Inflammatory macrophage treated with lipopolysaccharide for 4 hours (primary cell): ENCODE measurements at regions not wholly inside any gene's neighbourhood (a gene's known extent, or its start where the extent isn't known, plus 50 kb on each side); places are given as distances from the start of the nearest gene placed in this dataset.
"Not testable (repeated sequence)": the region's sequence is repeated elsewhere in the genome, so short reads cannot be mapped to it uniquely, and the experiment has no call there.

Experiments
- DNase-seq: peaks from one replicate; pipeline ENCODE4 v3.0.0-alpha.2; 2020

DNA sequence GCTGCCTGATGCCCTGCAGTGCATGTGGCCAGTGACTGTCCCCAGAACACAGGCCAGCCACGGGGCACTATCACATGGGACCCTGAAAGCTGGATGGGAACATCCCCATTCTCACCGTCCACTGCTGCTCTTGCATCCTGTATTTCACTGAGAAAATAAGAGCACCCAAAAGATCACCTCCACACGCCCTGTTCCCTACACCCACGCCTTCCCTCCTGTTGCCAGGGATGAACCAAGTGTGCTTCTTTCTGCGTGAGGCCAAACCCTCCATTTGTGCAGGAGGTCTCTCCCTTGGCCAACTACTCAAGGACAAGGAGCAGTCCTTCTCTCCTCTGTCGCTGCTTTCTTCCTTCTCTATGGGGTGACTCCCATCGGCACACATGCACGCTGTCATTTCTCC lies 118.3 kb downstream of the LRRC37A3 start:
- not testable (repeated sequence) for DNase-seq

- not testable (repeated sequence) for DNase-seq
Observed at GRCh38 chr17:64800361-64800895, 118.8 kb downstream of the LRRC37A3 start.

GRCh38 chr17:64799543-64800188 lies 119.6 kb downstream of the LRRC37A3 start:
- DNase-seq = not testable (repeated sequence)

DNA sequence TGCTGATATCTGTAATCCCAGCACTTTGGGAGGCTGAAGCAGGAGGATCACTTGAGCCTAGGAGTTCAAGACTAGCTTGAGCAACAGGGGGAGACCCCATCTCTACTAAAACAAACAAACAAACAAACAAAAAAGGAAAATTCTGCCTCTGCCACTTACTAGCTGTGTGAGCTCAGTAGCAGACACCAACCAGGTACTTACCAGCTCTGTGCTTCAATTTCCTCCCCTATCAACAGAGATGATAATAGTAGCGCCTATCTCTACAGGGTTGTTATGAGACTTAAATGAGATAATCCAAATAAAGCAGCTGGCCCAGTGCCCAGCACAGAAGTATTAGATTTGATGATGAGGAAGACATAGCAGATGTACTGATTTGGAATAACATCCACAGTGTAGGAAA lies 120.3 kb downstream of the LRRC37A3 start:
- DNase-seq = not testable (repeated sequence)

DNA sequence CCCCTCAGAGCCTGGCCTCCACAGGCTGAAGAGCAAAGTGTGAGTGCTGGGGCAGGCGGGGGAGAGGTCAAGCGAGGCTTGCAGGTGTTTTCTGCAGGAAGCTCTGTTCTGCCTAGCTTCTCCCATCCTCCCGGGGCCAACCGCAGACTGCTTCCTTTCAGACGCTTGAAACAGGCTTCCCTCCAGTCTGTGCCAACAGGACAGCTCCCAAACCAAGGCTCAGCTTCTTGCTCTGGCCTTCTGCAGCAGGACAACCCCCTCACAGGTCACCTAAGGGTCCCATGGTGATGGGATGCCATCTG lies 120.8 kb downstream of the LRRC37A3 start:
- DNase-seq = not testable (repeated sequence)

GRCh38 chr17:64797746-64798488 lies 121.4 kb downstream of the LRRC37A3 start:
- not testable (repeated sequence) for DNase-seq

- not testable (repeated sequence) for DNase-seq
Observed at GRCh38 chr17:64795342-64795741, 123.9 kb downstream of the LRRC37A3 start.

DNA sequence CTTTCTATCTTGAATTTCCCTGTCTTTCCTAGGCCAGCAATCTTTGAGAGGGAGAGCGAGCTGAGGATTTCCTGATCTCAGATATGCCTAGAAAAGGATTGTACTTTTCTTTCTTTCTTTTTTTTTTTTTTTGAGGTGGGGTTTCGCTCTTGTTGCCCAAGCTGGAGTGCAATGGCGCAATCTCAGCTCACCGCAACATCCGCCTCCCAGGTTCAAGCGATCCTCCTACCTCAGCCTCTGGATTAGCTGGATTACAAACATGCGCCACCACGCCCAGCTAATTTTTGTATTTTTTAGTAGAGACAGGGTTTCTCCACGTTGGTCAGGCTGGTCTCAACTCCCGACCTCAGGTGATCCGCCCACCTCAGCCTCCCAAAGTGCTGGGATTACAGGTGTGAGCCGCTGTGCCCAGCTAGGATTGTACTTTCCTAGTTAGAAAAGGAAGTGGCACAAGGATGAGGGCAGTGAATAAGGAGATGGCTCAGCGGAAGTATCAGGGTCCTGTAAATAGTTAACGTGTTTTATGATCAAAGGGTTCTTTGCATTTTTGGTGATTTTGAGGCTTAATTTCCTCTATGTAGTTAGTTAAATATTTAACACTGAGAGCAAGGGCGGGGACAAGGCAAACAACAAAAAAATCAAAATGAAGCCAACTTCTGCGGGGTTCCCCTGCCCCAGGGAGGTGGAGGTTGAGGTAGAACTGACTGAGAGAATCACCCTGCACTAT lies 124.6 kb downstream of the LRRC37A3 start:
- not testable (repeated sequence) for DNase-seq

- DNase-seq = not testable (repeated sequence)
Observed at GRCh38 chr17:64794113-64794512, 125.2 kb downstream of the LRRC37A3 start.

DNA sequence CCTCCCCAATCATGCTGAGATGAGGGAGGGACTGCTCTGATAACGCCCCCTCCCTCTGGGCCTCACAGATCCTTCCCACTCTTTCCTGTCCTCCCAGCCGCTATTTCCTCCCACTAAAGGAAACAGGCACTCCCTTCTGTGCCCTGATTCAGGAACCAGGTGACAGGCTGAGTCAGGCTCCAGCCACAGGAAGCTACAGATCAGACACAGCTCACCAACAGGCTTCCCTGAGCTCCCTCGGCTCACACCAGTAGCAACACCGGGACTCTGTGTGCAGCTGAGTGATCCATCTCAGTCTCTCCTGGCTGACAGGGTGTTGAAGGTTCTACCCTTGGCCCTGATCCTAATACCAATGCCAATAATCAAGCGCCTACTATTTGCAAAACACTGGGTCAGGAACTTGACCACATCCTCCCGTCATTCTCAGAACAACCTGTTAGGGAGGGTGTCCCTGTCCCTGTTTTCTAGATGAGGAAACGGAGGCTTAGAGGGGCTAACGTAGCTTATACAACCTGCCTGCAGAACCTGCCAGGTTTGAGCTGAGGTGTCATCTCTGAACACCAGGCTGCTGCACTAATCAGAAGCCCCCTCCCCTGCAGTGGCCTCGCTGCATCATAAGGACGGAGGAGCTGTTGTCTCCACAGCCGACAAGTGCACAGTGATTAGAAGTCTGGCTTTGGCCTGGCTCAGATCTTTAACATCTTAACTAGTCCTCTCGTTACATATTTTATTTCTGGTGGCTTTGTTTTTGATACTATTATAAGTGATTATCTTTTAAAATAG lies 126.3 kb downstream of the LRRC37A3 start:
- DNase-seq = peak; percentile 74

DNA sequence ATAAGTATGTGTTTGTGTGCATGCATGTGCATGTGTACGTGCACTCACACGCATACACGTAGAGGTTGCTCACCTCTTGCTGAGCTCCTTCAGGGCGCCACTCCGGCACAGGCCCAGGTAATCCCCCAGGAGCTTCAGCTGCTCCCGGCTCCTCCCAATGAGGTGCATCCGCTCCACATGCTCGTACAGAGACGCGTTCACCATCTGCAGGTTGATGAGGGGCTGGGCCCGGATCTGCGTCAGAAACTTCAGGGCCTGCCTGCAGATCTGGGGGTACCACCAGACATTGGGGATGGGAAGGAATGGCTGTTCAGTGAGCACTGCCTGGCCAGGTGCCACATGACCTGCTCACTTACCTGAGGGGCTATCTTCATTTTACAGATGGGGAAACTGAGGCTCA lies 127.0 kb downstream of the LRRC37A3 start:
- not testable (repeated sequence) for DNase-seq

- not testable (repeated sequence) for DNase-seq
Observed at GRCh38 chr17:64791691-64792090, 127.6 kb downstream of the LRRC37A3 start.

DNA sequence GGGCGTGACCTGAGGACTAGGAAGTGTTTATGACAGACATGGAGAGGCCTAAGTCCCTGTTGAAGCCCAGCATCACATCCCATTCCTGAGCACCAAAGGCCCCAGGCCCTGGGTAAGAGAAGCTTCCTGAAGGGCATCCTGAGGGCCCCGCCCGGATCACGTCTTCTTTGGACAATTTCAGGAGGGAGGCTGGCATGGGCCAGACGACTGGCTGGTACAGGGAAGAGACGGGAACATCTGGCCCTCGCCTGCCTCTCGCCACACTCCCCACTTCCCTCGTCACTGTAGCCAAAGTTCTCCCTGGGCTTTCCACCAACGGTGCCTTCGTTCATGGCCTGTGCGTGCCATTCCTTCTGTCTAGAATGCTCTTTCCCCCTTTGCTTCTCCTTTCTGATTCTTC lies 128.1 kb downstream of the LRRC37A3 start:
- DNase-seq = not testable (repeated sequence)

DNA sequence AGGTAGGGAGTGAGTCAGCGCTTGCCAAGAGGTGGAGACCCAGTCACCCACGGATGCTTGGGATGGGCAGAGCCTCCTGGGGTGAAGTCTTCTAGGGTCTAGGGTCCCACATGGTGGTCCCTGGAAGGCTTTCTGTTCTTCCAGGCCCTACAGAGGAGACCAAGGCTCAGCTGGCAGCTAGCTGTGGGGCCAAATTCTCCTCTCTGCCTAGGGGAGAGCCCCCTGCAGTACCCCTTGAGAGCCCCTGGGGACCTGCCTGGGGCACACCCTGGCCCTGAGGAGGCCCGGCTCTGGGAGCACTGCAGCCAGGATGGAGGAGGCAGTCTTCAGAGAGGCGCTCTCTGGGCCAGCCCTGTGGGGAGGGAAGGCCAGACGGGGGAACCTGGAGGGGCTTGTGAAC lies 128.6 kb upstream of the SMURF2 start:
- DNase-seq = not testable (repeated sequence)

- DNase-seq = peak; percentile 36
Observed at GRCh38 chr17:64790193-64790592, 128.1 kb upstream of the SMURF2 start.

DNA sequence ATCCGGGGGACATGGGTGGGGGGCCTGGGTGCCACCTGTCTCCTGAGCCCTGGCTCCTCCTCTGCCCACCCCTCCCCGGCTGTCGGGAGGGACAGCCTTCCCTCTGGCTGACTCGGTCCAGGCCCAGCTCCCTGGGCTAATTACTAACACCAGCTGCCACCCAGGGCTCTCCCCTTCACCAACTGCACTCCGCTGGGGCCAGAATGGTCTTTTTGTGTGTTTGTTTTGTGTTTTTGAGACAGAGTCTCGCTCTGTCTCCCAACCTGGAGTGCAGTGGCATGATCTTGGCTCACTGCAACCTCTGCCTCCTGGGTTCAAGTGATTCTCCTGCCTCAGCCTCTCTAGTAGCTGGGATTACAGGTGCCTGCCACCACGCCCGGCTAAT lies 126.9 kb upstream of the SMURF2 start:
- not testable (repeated sequence) for DNase-seq

GRCh38 chr17:64788286-64789060 lies 126.4 kb upstream of the SMURF2 start:
- DNase-seq = no peak

GRCh38 chr17:64787921-64788271 lies 125.8 kb upstream of the SMURF2 start:
- DNase-seq = no peak

GRCh38 chr17:64787255-64787920 lies 125.3 kb upstream of the SMURF2 start:
- no peak for DNase-seq

DNA sequence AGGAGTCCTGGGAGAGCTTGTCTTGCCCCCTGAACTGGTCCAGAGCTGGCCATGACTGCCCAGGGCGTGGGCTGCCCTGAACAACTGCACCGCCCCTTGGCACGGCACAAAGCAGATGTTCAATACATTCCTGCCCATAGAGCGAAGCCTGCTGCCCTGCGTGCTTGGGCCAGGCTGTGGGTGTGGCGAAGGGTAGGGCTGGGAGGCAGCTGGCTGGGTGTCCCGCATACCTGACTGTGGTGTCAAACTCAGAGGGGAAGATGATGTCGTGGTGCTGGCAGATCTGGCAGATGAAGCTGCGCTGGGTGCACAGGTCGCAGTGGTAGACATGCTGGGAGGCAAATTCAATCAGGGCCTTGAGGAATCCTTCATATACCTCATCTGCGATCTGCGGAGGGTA lies 124.2 kb upstream of the SMURF2 start:
- DNase-seq = no peak

DNA sequence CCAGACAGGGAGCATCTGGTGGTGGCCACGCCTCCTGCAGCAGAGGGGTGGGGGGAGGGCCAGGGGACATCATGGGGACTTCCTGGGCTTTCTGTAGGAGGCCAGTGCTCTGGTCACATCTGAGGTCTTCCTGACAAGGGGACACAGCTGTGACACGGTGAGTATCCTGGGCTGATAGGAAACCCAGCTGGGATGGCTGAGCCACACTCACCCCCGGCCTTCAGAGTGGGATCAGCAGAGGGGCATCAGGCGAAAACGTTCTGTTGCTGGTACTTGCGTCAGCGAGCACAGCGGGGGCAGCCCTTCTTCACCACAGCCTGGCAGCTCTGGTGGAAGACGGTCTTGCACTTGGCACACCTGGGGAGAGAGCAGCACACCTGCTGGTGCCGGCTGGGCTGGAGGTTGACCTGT lies 122.9 kb upstream of the SMURF2 start:
- DNase-seq = no peak
